ENCODE measurements at regions not wholly inside any gene's neighbourhood (a gene's known extent, or its start where the extent isn't known, plus 50 kb on each side); places are given as distances from the start of the nearest gene placed in this dataset.

- in situ Hi-C loops (cut with HindIII; ENCODE audit: low pct_unique_long_range_greater_than_20kb, low sequenced_read_pairs) (no loop called here), intact Hi-C loops (cut with micrococcal nuclease; ENCODE audit: unreplicated experiment) (no loop called here)
- no peak overlapping the region for H3K4me3 ChIP-seq (ENCODE audit: low read depth in 2 of 2, low read length in 2 of 2)
- no peaks in the 10 kb centered on the region for H3K9me3 ChIP-seq (ENCODE audit: control insufficient read depth, insufficient read depth, low read depth, low read length)
- ChIA-PET CTCF (no interaction called here), POLR2A (no interaction called here)
- no peak for TF ChIP-seq SIN3A (IDR thresholded peaks at IDR 0.05; ENCODE audit: borderline replicate concordance, insufficient read depth, low read depth, low read length)
- H3K4me1 ChIP-seq (ENCODE audit: control insufficient read depth, insufficient read depth, low read length): no peaks in the 10 kb centered on the region
- H3K27ac ChIP-seq (ENCODE audit: low read length): no peak overlapping the region
- no peak for ATAC-seq
- H3K27me3 ChIP-seq (ENCODE audit: control insufficient read depth, insufficient read depth, low read length): no peaks in the 10 kb centered on the region
- no peaks in the 10 kb centered on the region for H3K36me3 ChIP-seq (ENCODE audit: control insufficient read depth, insufficient read depth, low read length)
- no TSS peak for BruUV-seq (replicated peaks)
- no peak for DNase-seq (ENCODE audit: low read depth, low spot score)
Observed at GRCh38 chr9:80086822-80087345, 515.1 kb downstream of the TLE4 start.

- Histone ChIP-seq H3K4me3 (ENCODE audit: low read depth in 2 of 2, low read length in 2 of 2) (no peak overlapping the region), H3K27me3 (ENCODE audit: control insufficient read depth, insufficient read depth, low read length) (no peaks in the 10 kb centered on the region), H3K36me3 (ENCODE audit: control insufficient read depth, insufficient read depth, low read length) (no peaks in the 10 kb centered on the region), H3K9me3 (ENCODE audit: control insufficient read depth, insufficient read depth, low read depth, low read length) (no peaks in the 10 kb centered on the region), H3K27ac (ENCODE audit: low read length) (no peak overlapping the region), H3K4me1 (ENCODE audit: control insufficient read depth, insufficient read depth, low read length) (no peaks in the 10 kb centered on the region)
- intact Hi-C loops (cut with micrococcal nuclease; ENCODE audit: unreplicated experiment): no loop called here
- in situ Hi-C loops (cut with HindIII; ENCODE audit: low pct_unique_long_range_greater_than_20kb, low sequenced_read_pairs): no loop called here
- no TSS peak for BruUV-seq (replicated peaks)
- no peak for TF ChIP-seq TCF7L2 (IDR thresholded peaks at IDR 0.05; ENCODE audit: low read depth, low read length)
- no peak for TF ChIP-seq CTCF (IDR thresholded peaks at IDR 0.05)
- TF ChIP-seq REST (IDR thresholded peaks at IDR 0.05; ENCODE audit: insufficient read depth in 1 of 2, low read depth in 2 of 2, low read length in 1 of 2): no peak
- no peak for TF ChIP-seq SIN3A (IDR thresholded peaks at IDR 0.05; ENCODE audit: borderline replicate concordance, insufficient read depth, low read depth, low read length)
- TF ChIP-seq POLR2AphosphoS5 (IDR thresholded peaks at IDR 0.05; ENCODE audit: low read depth, low read length): no peak
- POLR2A ChIA-PET: no interaction called here
- ATAC-seq (no peak), DNase-seq (ENCODE audit: low read depth, low spot score) (no peak)
- CTCF ChIA-PET: no interaction called here
Observed at GRCh38 chr9:80086386-80086785, 514.6 kb downstream of the TLE4 start.

- H3K36me3 ChIP-seq (ENCODE audit: control insufficient read depth, insufficient read depth, low read length): no peaks in the 10 kb centered on the region
- ATAC-seq: no peak
- no peaks in the 10 kb centered on the region for H3K27me3 ChIP-seq (ENCODE audit: control insufficient read depth, insufficient read depth, low read length)
- intact Hi-C loops (cut with micrococcal nuclease; ENCODE audit: unreplicated experiment) (no loop called here), in situ Hi-C loops (cut with HindIII; ENCODE audit: low pct_unique_long_range_greater_than_20kb, low sequenced_read_pairs) (no loop called here)
- no peak for DNase-seq (ENCODE audit: low read depth, low spot score)
- no peak overlapping the region for H3K4me3 ChIP-seq (ENCODE audit: low read depth in 2 of 2, low read length in 2 of 2)
- H3K27ac ChIP-seq (ENCODE audit: low read length): no peak overlapping the region
- H3K4me1 ChIP-seq (ENCODE audit: control insufficient read depth, insufficient read depth, low read length): no peaks in the 10 kb centered on the region
- ChIA-PET CTCF (no interaction called here), POLR2A (no interaction called here)
- no TSS peak for BruUV-seq (replicated peaks)
- TF ChIP-seq CTCF (IDR thresholded peaks at IDR 0.05): no peak
- TF ChIP-seq SIN3A (IDR thresholded peaks at IDR 0.05; ENCODE audit: borderline replicate concordance, insufficient read depth, low read depth, low read length): no peak
- TF ChIP-seq TCF7L2 (IDR thresholded peaks at IDR 0.05; ENCODE audit: low read depth, low read length): no peak
- TF ChIP-seq REST (IDR thresholded peaks at IDR 0.05; ENCODE audit: insufficient read depth in 1 of 2, low read depth in 2 of 2, low read length in 1 of 2): no peak
- no peak for TF ChIP-seq POLR2AphosphoS5 (IDR thresholded peaks at IDR 0.05; ENCODE audit: low read depth, low read length)
- no peaks in the 10 kb centered on the region for H3K9me3 ChIP-seq (ENCODE audit: control insufficient read depth, insufficient read depth, low read depth, low read length)
Observed at GRCh38 chr9:80085668-80086067, 513.9 kb downstream of the TLE4 start.

All from Panc1 (cell line).